ENCODE measurements at regions not wholly inside any gene's neighbourhood (a gene's known extent, or its start where the extent isn't known, plus 50 kb on each side); places are given as distances from the start of the nearest gene placed in this dataset.

GRCh38 chr2:146820672-146821071 is 1024.2 kb upstream of the ACVR2A start:
- H3K4me2 ChIP-seq = 0 out of 2 replicates have a peak overlapping the region, but pooled peaks have one; percentile 16
- no peaks in the 10 kb centered on the region for H3K27me3 Mint-ChIP-seq (ENCODE audit: insufficient read depth, low read depth, poor library complexity)
- H3K36me3 ChIP-seq (ENCODE audit: insufficient read depth) = no peaks in the 10 kb centered on the region
- no peak for ATAC-seq
- H3K4me1 Mint-ChIP-seq = peaks cover 26% of the 10 kb centered on the region
- DNase-seq (ENCODE audit: low spot score) = no peak
- H3K9me3 Mint-ChIP-seq = peaks cover 13% of the 10 kb centered on the region; the same call in 2 of the 3 replicates
- H3K27me3 ChIP-seq (ENCODE audit: insufficient read depth) = no peaks in the 10 kb centered on the region
- TF ChIP-seq ZNF331 (CRISPR knock-in tag; IDR thresholded peaks at IDR 0.05; ENCODE audit: low read depth) (no peak), JUNB (IDR thresholded peaks at IDR 0.05; ENCODE audit: unreplicated experiment) (no peak), NANOG (IDR thresholded peaks at IDR 0.05; ENCODE audit: borderline replicate concordance) (no peak), CTCF (conservative IDR thresholded peaks at IDR 0.05; ENCODE audit: low read depth in 2 of 2) (no peak), POLR2AphosphoS5 (IDR thresholded peaks at IDR 0.05; ENCODE audit: low read depth) (no peak), CREB1 (CRISPR knock-in tag; IDR thresholded peaks at IDR 0.05; ENCODE audit: low read depth) (no peak), STAT1 (IDR thresholded peaks at IDR 0.05; ENCODE audit: unreplicated experiment) (no peak), ZNF114 (CRISPR knock-in tag; IDR thresholded peaks at IDR 0.05) (no peak), EZH2 (IDR thresholded peaks at IDR 0.05; ENCODE audit: low read depth, unreplicated experiment) (no peak), EZH2phosphoT487 (IDR thresholded peaks at IDR 0.05; ENCODE audit: unreplicated experiment) (no peak)
- TF ChIP-seq, protein P1, sequence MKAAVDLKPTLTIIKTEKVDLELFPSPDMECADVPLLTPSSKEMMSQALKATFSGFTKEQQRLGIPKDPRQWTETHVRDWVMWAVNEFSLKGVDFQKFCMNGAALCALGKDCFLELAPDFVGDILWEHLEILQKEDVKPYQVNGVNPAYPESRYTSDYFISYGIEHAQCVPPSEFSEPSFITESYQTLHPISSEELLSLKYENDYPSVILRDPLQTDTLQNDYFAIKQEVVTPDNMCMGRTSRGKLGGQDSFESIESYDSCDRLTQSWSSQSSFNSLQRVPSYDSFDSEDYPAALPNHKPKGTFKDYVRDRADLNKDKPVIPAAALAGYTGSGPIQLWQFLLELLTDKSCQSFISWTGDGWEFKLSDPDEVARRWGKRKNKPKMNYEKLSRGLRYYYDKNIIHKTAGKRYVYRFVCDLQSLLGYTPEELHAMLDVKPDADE (IDR thresholded peaks at IDR 0.05) = no peak
- TF ChIP-seq, protein P2, sequence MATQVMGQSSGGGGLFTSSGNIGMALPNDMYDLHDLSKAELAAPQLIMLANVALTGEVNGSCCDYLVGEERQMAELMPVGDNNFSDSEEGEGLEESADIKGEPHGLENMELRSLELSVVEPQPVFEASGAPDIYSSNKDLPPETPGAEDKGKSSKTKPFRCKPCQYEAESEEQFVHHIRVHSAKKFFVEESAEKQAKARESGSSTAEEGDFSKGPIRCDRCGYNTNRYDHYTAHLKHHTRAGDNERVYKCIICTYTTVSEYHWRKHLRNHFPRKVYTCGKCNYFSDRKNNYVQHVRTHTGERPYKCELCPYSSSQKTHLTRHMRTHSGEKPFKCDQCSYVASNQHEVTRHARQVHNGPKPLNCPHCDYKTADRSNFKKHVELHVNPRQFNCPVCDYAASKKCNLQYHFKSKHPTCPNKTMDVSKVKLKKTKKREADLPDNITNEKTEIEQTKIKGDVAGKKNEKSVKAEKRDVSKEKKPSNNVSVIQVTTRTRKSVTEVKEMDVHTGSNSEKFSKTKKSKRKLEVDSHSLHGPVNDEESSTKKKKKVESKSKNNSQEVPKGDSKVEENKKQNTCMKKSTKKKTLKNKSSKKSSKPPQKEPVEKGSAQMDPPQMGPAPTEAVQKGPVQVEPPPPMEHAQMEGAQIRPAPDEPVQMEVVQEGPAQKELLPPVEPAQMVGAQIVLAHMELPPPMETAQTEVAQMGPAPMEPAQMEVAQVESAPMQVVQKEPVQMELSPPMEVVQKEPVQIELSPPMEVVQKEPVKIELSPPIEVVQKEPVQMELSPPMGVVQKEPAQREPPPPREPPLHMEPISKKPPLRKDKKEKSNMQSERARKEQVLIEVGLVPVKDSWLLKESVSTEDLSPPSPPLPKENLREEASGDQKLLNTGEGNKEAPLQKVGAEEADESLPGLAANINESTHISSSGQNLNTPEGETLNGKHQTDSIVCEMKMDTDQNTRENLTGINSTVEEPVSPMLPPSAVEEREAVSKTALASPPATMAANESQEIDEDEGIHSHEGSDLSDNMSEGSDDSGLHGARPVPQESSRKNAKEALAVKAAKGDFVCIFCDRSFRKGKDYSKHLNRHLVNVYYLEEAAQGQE (IDR thresholded peaks at IDR 0.05; ENCODE audit: unreplicated experiment) = no peak
- TF ChIP-seq, protein P3, sequence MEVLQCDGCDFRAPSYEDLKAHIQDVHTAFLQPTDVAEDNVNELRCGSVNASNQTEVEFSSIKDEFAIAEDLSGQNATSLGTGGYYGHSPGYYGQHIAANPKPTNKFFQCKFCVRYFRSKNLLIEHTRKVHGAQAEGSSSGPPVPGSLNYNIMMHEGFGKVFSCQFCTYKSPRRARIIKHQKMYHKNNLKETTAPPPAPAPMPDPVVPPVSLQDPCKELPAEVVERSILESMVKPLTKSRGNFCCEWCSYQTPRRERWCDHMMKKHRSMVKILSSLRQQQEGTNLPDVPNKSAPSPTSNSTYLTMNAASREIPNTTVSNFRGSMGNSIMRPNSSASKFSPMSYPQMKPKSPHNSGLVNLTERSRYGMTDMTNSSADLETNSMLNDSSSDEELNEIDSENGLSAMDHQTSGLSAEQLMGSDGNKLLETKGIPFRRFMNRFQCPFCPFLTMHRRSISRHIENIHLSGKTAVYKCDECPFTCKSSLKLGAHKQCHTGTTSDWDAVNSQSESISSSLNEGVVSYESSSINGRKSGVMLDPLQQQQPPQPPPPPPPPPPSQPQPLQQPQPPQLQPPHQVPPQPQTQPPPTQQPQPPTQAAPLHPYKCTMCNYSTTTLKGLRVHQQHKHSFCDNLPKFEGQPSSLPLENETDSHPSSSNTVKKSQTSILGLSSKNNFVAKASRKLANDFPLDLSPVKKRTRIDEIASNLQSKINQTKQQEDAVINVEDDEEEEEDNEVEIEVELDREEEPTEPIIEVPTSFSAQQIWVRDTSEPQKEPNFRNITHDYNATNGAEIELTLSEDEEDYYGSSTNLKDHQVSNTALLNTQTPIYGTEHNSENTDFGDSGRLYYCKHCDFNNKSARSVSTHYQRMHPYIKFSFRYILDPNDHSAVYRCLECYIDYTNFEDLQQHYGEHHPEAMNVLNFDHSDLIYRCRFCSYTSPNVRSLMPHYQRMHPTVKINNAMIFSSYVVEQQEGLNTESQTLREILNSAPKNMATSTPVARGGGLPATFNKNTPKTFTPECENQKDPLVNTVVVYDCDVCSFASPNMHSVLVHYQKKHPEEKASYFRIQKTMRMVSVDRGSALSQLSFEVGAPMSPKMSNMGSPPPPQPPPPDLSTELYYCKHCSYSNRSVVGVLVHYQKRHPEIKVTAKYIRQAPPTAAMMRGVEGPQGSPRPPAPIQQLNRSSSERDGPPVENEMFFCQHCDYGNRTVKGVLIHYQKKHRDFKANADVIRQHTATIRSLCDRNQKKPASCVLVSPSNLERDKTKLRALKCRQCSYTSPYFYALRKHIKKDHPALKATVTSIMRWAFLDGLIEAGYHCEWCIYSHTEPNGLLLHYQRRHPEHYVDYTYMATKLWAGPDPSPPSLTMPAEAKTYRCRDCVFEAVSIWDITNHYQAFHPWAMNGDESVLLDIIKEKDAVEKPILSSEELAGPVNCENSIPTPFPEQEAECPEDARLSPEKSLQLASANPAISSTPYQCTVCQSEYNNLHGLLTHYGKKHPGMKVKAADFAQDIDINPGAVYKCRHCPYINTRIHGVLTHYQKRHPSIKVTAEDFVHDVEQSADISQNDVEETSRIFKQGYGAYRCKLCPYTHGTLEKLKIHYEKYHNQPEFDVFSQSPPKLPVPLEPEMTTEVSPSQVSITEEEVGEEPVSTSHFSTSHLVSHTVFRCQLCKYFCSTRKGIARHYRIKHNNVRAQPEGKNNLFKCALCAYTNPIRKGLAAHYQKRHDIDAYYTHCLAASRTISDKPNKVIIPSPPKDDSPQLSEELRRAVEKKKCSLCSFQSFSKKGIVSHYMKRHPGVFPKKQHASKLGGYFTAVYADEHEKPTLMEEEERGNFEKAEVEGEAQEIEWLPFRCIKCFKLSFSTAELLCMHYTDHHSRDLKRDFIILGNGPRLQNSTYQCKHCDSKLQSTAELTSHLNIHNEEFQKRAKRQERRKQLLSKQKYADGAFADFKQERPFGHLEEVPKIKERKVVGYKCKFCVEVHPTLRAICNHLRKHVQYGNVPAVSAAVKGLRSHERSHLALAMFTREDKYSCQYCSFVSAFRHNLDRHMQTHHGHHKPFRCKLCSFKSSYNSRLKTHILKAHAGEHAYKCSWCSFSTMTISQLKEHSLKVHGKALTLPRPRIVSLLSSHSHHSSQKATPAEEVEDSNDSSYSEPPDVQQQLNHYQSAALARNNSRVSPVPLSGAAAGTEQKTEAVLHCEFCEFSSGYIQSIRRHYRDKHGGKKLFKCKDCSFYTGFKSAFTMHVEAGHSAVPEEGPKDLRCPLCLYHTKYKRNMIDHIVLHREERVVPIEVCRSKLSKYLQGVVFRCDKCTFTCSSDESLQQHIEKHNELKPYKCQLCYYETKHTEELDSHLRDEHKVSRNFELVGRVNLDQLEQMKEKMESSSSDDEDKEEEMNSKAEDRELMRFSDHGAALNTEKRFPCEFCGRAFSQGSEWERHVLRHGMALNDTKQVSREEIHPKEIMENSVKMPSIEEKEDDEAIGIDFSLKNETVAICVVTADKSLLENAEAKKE (CRISPR knock-in tag; IDR thresholded peaks at IDR 0.05) = no peak
- no peaks in the 10 kb centered on the region for H3K79me2 ChIP-seq (replicated peaks; ENCODE audit: insufficient read depth)
- H3K9me2 ChIP-seq (ENCODE audit: insufficient read depth) = no peaks in the 10 kb centered on the region; the same call in 1 of the 2 replicates
- H3K4me3 Mint-ChIP-seq = no peak overlapping the region
- no peaks in the 10 kb centered on the region for H3F3A ChIP-seq (replicated peaks; ENCODE audit: low read depth)
- H2AFZ ChIP-seq = no peak overlapping the region
- no peak overlapping the region for H3K27ac Mint-ChIP-seq
- peaks cover 23% of the 10 kb centered on the region for H3K4me1 ChIP-seq (ENCODE audit: insufficient read depth)
- no peak overlapping the region for H3K27ac ChIP-seq (ENCODE audit: low read depth)
- H4K20me1 ChIP-seq (replicated peaks; ENCODE audit: insufficient read depth) = no peaks in the 10 kb centered on the region
- peaks cover 3% of the 10 kb centered on the region; the same call in 2 of the 3 replicates for H3K36me3 Mint-ChIP-seq (ENCODE audit: low read depth)
- H3K4me3 ChIP-seq = no peak overlapping the region

Data from GM23338 (cell line).